OCI-LY3 (cell line): ENCODE measurements at regions not wholly inside any gene's neighbourhood (a gene's known extent, or its start where the extent isn't known, plus 50 kb on each side); places are given as distances from the start of the nearest gene placed in this dataset.

Experiments used
- H2AFZ ChIP-seq: fragments of 200-600, 300-600 bp; shearing (Covaris generic); 2 replicates; pipeline ENCODE4 v1.6.0; 2014; ENCODE audit warnings: antibody characterized with exemption, low read depth, low read length
- H3K27ac ChIP-seq: fragments of 200-600, 300-600 bp; sonication (generic); 2 replicates; pipeline ENCODE4 v1.5.1; 2014; ENCODE audit warnings: mild to moderate bottlenecking, low read length, moderate library complexity, mixed read lengths
- H3K27me3 ChIP-seq: fragments of 200-600, 300-600 bp; sonication (generic); 2 replicates; pipeline ENCODE4 v1.6.1; 2014; ENCODE audit warnings: low read depth, low read length, mixed read lengths
- H3K36me3 ChIP-seq: fragments of 200-600, 300-600 bp; sonication (generic); replicated peaks from 2 replicates; pipeline ENCODE3; 2014; ENCODE audit warnings: low read depth, low read length, mixed read lengths
- H3K4me1 ChIP-seq: fragments of 300-600, 200-600 bp; sonication (generic); 2 replicates; pipeline ENCODE4 v1.6.1; 2014; ENCODE audit warnings: low read length, mixed read lengths
- H3K4me2 ChIP-seq: fragments of 200-600, 300-600 bp; sonication (generic); 2 replicates; pipeline ENCODE4 v1.6.1; 2014; ENCODE audit warnings: low read length, mixed read lengths
- H3K4me3 ChIP-seq: fragments of 300-600, 200-600 bp; sonication (generic); 2 replicates; pipeline ENCODE4 v1.5.1; 2014; ENCODE audit warnings: antibody characterized with exemption, mild to moderate bottlenecking, low read length, moderate library complexity
- H3K79me2 ChIP-seq: fragments of 300-600, 200-600 bp; shearing (Covaris generic); 2 replicates; pipeline ENCODE4 v1.6.1; 2014; ENCODE audit warnings: mild to moderate bottlenecking, low read length, mixed read lengths
- H3K9ac ChIP-seq: fragments of 300-600, 200-600 bp; shearing (Covaris generic); 2 replicates; pipeline ENCODE4 v1.6.0; 2014; ENCODE audit warnings: mild to moderate bottlenecking, low read length, moderate library complexity
- H3K9me3 ChIP-seq: fragments of 200-600, 300-600 bp; shearing (Covaris generic); 2 replicates; pipeline ENCODE4 v1.6.1; 2014; ENCODE audit warnings: low read length, mixed read lengths; ENCODE audit not compliant: insufficient read depth
- H4K20me1 ChIP-seq: fragments of 200-600, 300-600 bp; sonication (generic); 2 replicates; pipeline ENCODE4 v1.6.1; 2016; ENCODE audit warnings: low read length, mixed read lengths; ENCODE audit not compliant: insufficient read depth
- CTCF ChIP-seq: fragments of 200-600, 300-600 bp; sonication (generic); IDR thresholded peaks from 2 replicates; pipeline ENCODE4 v1.5.1; 2014; ENCODE audit warnings: antibody characterized with exemption, low read length, low read depth
- EZH2phosphoT487 ChIP-seq: fragments of 200-600 bp; shearing (Covaris generic); IDR thresholded peaks from 2 replicates; pipeline ENCODE4 v1.6.1; 2018; ENCODE audit warnings: antibody characterized with exemption, mixed run types, low read depth

- Histone ChIP-seq H3K79me2 (no peaks in the 10 kb centered on the region), H3K36me3 (no peaks in the 10 kb centered on the region), H4K20me1 (no peaks in the 10 kb centered on the region), H3K4me3 (no peak overlapping the region), H2AFZ (no peak overlapping the region), H3K27ac (no peak overlapping the region), H3K9ac (no peak overlapping the region), H3K4me1 (peaks cover 5% of the 10 kb centered on the region; the same call in 1 of the 2 replicates), H3K4me2 (no peak overlapping the region), H3K27me3 (no peaks in the 10 kb centered on the region), H3K9me3 (no peaks in the 10 kb centered on the region)
- TF ChIP-seq EZH2phosphoT487 (no peak), CTCF (no peak)
Measured at GRCh38 chr10:121422096-121422495, 176.1 kb downstream of the FGFR2 start.

- H3K9ac ChIP-seq: no peak overlapping the region
- H3K4me2 ChIP-seq: no peak overlapping the region
- no peaks in the 10 kb centered on the region for H3K36me3 ChIP-seq
- no peak overlapping the region for H3K27ac ChIP-seq
- H3K4me1 ChIP-seq: peaks cover 5% of the 10 kb centered on the region; the same call in 1 of the 2 replicates
- H2AFZ ChIP-seq: no peak overlapping the region
- no peaks in the 10 kb centered on the region for H3K27me3 ChIP-seq
- H3K4me3 ChIP-seq: no peak overlapping the region
- H3K9me3 ChIP-seq: no peaks in the 10 kb centered on the region
- TF ChIP-seq EZH2phosphoT487: no peak
- TF ChIP-seq CTCF: no peak
- no peaks in the 10 kb centered on the region for H4K20me1 ChIP-seq
- H3K79me2 ChIP-seq: no peaks in the 10 kb centered on the region
Measured at GRCh38 chr10:121425623-121426022, 172.6 kb downstream of the FGFR2 start.

- Histone ChIP-seq H3K4me3 (no peak overlapping the region), H3K36me3 (no peaks in the 10 kb centered on the region), H4K20me1 (no peaks in the 10 kb centered on the region), H3K4me1 (peaks cover 5% of the 10 kb centered on the region; the same call in 1 of the 2 replicates), H3K9me3 (no peaks in the 10 kb centered on the region), H3K79me2 (no peaks in the 10 kb centered on the region), H3K9ac (no peak overlapping the region), H3K27ac (no peak overlapping the region), H3K4me2 (no peak overlapping the region), H3K27me3 (no peaks in the 10 kb centered on the region), H2AFZ (no peak overlapping the region)
- TF ChIP-seq CTCF (no peak), EZH2phosphoT487 (no peak)
Measured at GRCh38 chr10:121426307-121426706, 171.9 kb downstream of the FGFR2 start.
